Spleen (tissue), 11 donors: ENCODE measurements at regions not wholly inside any gene's neighbourhood (a gene's known extent, or its start where the extent isn't known, plus 50 kb on each side); places are given as distances from the start of the nearest gene placed in this dataset.

Source experiments
- DNase-seq: peaks from one replicate; pipeline ENCODE4 v3.0.0-alpha.2; 2020
- H3K27ac ChIP-seq, 8 donors: fragments of 200-600 bp; sonication (generic) in 7 of 8; 1 replicate in 4 of 8; 2 replicates in 4 of 8; pipeline versions ENCODE4 v1.5.0 to v1.8.0; 2016 to 2021; ENCODE audit warnings: inconsistent platforms in 4 of 8, mild to moderate bottlenecking in 4 of 8, moderate library complexity in 1 of 8
- H3K27me3 ChIP-seq, 7 donors: fragments of 200-600 bp; sonication (generic) in 6 of 7; replicated peaks in 1 of 7; 1 replicate in 4 of 7; 2 replicates in 3 of 7; pipeline versions ENCODE4 v1.5.0 to v1.8.0; 2016 to 2021; ENCODE audit warnings: inconsistent platforms in 3 of 7, mild to moderate bottlenecking in 1 of 7
- H3K36me3 ChIP-seq, 6 donors: fragments of 200-600 bp; sonication (generic) in 5 of 6; 1 replicate in 4 of 6; 2 replicates in 2 of 6; pipeline versions ENCODE4 v1.5.0 to v1.8.0; 2016 to 2021; ENCODE audit warnings: inconsistent platforms in 2 of 6
- H3K4me1 ChIP-seq, 6 donors: fragments of 200-600 bp; sonication (generic) in 5 of 6; 1 replicate in 3 of 6; 2 replicates in 3 of 6; pipeline versions ENCODE4 v1.5.0 to v1.8.0; 2016 to 2021; ENCODE audit warnings: inconsistent platforms in 3 of 6
- H3K4me3 ChIP-seq, 8 donors: fragments of 200-600 bp; sonication (generic) in 7 of 8; 1 replicate in 4 of 8; 2 replicates in 4 of 8; pipeline versions ENCODE4 v1.5.0 to v1.8.0; 2016 to 2021; ENCODE audit warnings: inconsistent platforms in 4 of 8, mild to moderate bottlenecking in 4 of 8, moderate library complexity in 2 of 8
- H3K9me3 ChIP-seq, 8 donors: fragments of 200-600 bp; sonication (generic) in 7 of 8; 1 replicate in 4 of 8; 2 replicates in 4 of 8; pipeline versions ENCODE4 v1.5.0 to v1.8.0; 2016 to 2021; ENCODE audit warnings: inconsistent platforms in 4 of 8
- POLR2A ChIP-seq, 3 donors: fragments of 450-650 bp; IDR thresholded peaks; one replicate each; pipeline ENCODE4 v1.5.1; 2017; ENCODE audit warnings: antibody characterized with exemption in 3 of 3, mild to moderate bottlenecking in 1 of 3
- POLR2AphosphoS5 ChIP-seq, 3 donors: sonication (generic); formaldehyde crosslinking; IDR thresholded peaks; one replicate each; pipeline ENCODE4 v1.5.1; 2017; ENCODE audit warnings: antibody characterized with exemption in 3 of 3
- WGBS, 5 donors: extraction: QIAGEN DNeasy Blood & Tissue Kit in 3 of 5; methylation state at CpG; one replicate each; pipeline versions ENCODE4 v1.1.5 to v1.1.7; 2013 to 2018; 5-methylcytosine and 5-hydroxymethylcytosine counted together
- intact Hi-C: fragments of 100-400 bp; cut with DNase I; formaldehyde crosslinking; loops from one replicate; pipeline ENCODE4 v1.15.0; 2023; ENCODE audit warnings: low total_unique reads
- TF ChIP-seq, protein P1 (sequence below), 11 experiments: fragments of 200-600 bp in 7 of 11; fragments of 450-650 bp in 4 of 11; sonication (generic) in 4 of 11; IDR thresholded peaks in 8 of 11; conservative IDR thresholded peaks in 3 of 11; 1 replicate in 7 of 11; 2 replicates in 4 of 11; pipeline versions ENCODE4 v1.4.0 to v1.8.0; 2016 to 2021; ENCODE audit warnings: antibody characterized with exemption in 11 of 11, inconsistent platforms in 4 of 11, mild to moderate bottlenecking in 1 of 11
- donor health status: healthy with polysubstance abuse.
- donor health status: DM: no; HTN: no; CAD: no; lungs with moderate emphysema.
- donor health status: DM: no; HTN: no; CAD: no.
- donor health status: Bipolar disorder and iron deficiency.
- donor health status: healthy.
- donor health status: DM: no; HTN: no; CAD: no.
- donor health status: DM: yes; HTN: yes; CAD: no.

DNA sequence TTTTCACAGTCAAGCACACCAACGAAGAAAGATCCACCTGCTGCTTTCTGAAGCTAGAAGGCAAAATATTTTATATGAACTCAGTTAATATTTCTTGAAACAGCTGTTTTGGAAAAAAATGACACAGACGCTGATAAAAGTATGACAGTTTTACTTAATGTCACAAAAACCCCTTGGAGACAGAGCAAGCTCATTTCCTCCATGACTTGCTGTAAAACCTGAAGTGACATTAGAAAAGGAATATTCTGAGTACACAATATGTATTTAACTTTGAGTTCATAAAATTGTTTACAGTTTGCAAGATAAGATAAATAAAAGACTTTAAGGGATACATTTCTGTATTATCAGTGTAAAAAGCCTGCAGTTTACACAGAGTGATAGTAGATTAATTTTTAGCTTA, 105.4 kb downstream of the DSEL start:
- Histone ChIP-seq H3K27ac (no peak overlapping the region), H3K27me3 (no peaks in the 10 kb centered on the region), H3K4me1 (no peaks in the 10 kb centered on the region), H3K4me3 (no peak overlapping the region), H3K9me3 (no peaks in the 10 kb centered on the region), H3K36me3 (no peaks in the 10 kb centered on the region)
- DNase-seq: no peak
- intact Hi-C loops: no loop called here
- TF ChIP-seq, protein P1, sequence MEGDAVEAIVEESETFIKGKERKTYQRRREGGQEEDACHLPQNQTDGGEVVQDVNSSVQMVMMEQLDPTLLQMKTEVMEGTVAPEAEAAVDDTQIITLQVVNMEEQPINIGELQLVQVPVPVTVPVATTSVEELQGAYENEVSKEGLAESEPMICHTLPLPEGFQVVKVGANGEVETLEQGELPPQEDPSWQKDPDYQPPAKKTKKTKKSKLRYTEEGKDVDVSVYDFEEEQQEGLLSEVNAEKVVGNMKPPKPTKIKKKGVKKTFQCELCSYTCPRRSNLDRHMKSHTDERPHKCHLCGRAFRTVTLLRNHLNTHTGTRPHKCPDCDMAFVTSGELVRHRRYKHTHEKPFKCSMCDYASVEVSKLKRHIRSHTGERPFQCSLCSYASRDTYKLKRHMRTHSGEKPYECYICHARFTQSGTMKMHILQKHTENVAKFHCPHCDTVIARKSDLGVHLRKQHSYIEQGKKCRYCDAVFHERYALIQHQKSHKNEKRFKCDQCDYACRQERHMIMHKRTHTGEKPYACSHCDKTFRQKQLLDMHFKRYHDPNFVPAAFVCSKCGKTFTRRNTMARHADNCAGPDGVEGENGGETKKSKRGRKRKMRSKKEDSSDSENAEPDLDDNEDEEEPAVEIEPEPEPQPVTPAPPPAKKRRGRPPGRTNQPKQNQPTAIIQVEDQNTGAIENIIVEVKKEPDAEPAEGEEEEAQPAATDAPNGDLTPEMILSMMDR (IDR thresholded peaks at IDR 0.05 in 8 of 11, conservative IDR thresholded peaks at IDR 0.05 in 3 of 11): no peak
- TF ChIP-seq POLR2AphosphoS5 (IDR thresholded peaks at IDR 0.05) (no peak), POLR2A (IDR thresholded peaks at IDR 0.05) (no peak)
- 7 to 15% (median 12%) methylated on average over 2 of the region's 2 CpGs for WGBS, 5 donors

DNA sequence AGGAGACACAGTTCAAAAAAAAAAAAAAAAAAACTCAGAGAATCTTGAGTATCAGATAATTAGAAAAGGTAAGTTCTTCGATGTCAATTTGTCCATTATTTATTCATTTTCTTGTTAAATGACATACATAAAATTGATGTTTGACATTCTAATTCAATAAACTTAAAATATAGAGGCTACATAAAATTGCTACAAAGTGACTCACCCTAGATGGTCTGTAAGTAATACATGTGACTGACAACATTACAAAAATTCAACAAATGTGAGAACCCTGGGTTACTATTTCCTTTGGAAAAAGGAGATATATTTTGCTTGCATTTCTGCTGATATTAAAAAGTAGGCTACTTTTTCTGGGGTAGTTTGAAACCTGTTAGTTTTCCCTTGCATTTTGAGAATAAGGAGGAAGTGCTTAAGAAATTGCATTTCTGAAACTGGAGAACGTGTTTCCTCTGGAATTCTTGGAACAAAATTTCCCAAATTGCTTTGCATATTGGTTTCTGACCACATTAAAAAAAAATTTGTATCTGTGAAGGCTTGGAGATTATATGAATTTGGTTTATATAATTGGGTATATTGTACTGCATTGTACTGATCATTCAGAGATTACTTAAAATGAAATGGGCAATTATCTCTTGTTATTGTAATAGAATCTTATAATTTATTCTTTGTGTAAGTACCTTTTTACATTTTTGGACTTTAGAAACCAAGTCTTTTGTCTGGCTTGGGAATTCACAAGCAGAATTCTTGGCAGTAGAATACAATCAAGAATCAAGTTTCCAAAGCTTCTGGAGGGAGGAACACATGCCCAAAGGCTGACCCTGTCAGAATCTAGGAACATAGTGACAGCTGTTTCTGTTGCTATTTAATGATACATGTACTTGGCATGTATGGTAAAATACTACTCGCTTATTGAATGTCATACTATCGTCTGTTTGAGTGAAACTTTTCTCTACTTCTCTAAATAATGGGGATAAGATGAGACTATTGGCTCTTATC, 106.1 kb downstream of the DSEL start:
- Histone ChIP-seq H3K4me3 (no peak overlapping the region), H3K27me3 (no peaks in the 10 kb centered on the region), H3K9me3 (no peaks in the 10 kb centered on the region), H3K4me1 (no peaks in the 10 kb centered on the region), H3K36me3 (no peaks in the 10 kb centered on the region), H3K27ac (no peak overlapping the region)
- DNase-seq: no peak
- intact Hi-C loops: no loop called here
- TF ChIP-seq POLR2A (IDR thresholded peaks at IDR 0.05): no peak
- no peak for TF ChIP-seq POLR2AphosphoS5 (IDR thresholded peaks at IDR 0.05)
- TF ChIP-seq, protein P1 (IDR thresholded peaks at IDR 0.05 in 8 of 11, conservative IDR thresholded peaks at IDR 0.05 in 3 of 11): no peak
- WGBS, 5 donors: 61 to 77% (median 69%) methylated on average over 4 of the region's 4 CpGs

DNA sequence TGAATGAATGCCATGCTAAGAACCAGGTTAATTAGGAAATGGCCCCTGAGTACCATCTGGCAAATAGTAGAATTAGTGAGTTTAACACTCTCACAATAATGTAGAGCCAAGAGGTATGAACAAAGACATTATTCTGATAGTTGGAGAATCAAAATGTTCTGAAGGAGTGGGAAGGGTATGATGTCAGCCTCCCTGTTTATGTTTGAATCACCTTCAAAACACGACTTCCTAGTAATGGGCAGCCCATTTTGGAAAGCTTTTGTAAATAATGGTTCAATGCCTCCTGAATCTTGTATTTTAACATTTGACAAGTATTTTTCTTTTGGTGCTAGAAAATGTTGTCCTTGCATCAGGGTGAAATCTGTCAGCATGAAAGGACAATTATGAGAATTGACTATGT, 108.3 kb downstream of the DSEL start:
- intact Hi-C loops: no loop called here
- H3K27me3 ChIP-seq: no peaks in the 10 kb centered on the region
- WGBS, 5 donors: 48 to 71% (median 64%) methylated on average over 1 of the region's 1 CpG
- TF ChIP-seq POLR2AphosphoS5 (IDR thresholded peaks at IDR 0.05): no peak
- TF ChIP-seq POLR2A (IDR thresholded peaks at IDR 0.05): no peak
- TF ChIP-seq, protein P1 (IDR thresholded peaks at IDR 0.05 in 8 of 11, conservative IDR thresholded peaks at IDR 0.05 in 3 of 11): no peak
- no peaks in the 10 kb centered on the region for H3K4me1 ChIP-seq
- no peak for DNase-seq
- no peaks in the 10 kb centered on the region for H3K9me3 ChIP-seq
- H3K27ac ChIP-seq: no peak overlapping the region
- no peak overlapping the region for H3K4me3 ChIP-seq
- no peaks in the 10 kb centered on the region for H3K36me3 ChIP-seq

GRCh38 chr18:67406714-67407113, 109.8 kb downstream of the DSEL start:
- H3K27me3 ChIP-seq: no peaks in the 10 kb centered on the region
- H3K36me3 ChIP-seq: no peaks in the 10 kb centered on the region
- H3K4me1 ChIP-seq: no peaks in the 10 kb centered on the region
- no peak overlapping the region for H3K27ac ChIP-seq
- intact Hi-C loops: no loop called here
- 38 to 51% (median 45%) methylated on average over 2 of the region's 2 CpGs for WGBS, 5 donors
- TF ChIP-seq POLR2A (IDR thresholded peaks at IDR 0.05) (no peak), POLR2AphosphoS5 (IDR thresholded peaks at IDR 0.05) (no peak)
- TF ChIP-seq, protein P1 (IDR thresholded peaks at IDR 0.05 in 8 of 11, conservative IDR thresholded peaks at IDR 0.05 in 3 of 11): no peak
- no peak for DNase-seq
- no peaks in the 10 kb centered on the region for H3K9me3 ChIP-seq
- no peak overlapping the region for H3K4me3 ChIP-seq
